ENCODE measurements at regions not wholly inside any gene's neighbourhood (a gene's known extent, or its start where the extent isn't known, plus 50 kb on each side); places are given as distances from the start of the nearest gene placed in this dataset.

DNA sequence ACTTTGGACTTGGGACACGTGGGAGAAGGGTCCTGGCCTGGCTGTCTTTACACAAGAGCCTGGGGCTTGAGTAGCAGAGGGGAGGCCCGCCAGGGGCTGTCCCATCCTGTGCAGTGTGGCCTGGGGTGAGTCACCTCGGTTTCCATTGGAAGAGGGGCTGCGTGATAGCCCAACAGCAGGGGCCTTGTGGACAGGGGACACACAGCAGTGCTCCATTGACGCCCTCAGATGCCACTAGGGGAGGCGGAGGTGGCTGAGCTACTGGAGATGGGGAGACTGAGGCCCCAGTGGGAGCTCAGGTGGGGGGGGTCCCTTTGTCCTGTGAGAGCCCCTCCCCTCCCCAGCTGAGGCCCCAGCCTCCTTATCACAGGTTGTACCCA lies 50.0 kb upstream of the RNU6ATAC start:
- DNase-seq = no peak
- CTCF ChIA-PET = no interaction called here
- ATAC-seq = no peak

DNA sequence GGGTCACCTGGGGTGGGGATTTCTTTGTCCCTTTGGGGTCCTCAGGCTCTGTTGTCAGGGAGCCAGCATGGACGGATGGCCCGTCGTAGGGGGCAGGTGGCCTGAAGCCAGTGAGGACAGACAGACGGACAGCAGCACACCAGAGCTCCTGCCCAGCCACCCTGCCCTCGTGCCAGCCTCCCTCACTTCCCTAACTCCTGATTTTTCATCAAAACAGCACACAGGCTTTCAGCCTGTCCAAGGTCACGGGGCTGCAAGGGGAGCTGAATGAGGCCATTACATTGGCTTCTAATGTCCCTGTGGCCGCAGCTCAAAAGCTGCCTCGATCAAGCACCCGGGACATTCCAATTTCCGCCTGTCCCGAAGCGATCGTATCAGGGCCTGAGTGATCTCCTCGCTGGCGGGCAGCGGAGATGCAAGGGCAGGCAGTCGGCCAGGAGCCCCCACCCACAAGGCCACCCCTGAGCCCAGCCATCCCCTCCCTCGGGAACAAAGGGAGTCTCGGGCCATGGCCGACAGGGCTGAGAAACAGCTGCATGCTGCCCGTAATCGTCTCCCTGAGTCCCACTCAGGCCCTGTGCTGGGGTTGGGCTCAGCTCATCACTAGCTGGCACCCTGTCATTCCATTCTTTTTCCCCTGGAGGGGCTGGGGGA lies 50.5 kb upstream of the RNU6ATAC start:
- Mint-ChIP-seq H3K4me1 (no peaks in the 10 kb centered on the region), H3K27me3 (no peaks in the 10 kb centered on the region), H3K36me3 (no peaks in the 10 kb centered on the region), H3K9me3 (ENCODE audit: low read depth) (peaks cover 4% of the 10 kb centered on the region), H3K4me3 (no peak overlapping the region), H3K27ac (no peak overlapping the region)
- CTCF ChIA-PET = no interaction called here
- no peak for ATAC-seq
- DNase-seq = no peak

More for the DNA sequence above, 50.0 kb upstream of the RNU6ATAC start:
- Mint-ChIP-seq H3K27ac (no peak overlapping the region), H3K9me3 (ENCODE audit: low read depth) (peaks cover 4% of the 10 kb centered on the region), H3K36me3 (no peaks in the 10 kb centered on the region), H3K4me1 (no peaks in the 10 kb centered on the region), H3K27me3 (no peaks in the 10 kb centered on the region), H3K4me3 (no peak overlapping the region)

DNA sequence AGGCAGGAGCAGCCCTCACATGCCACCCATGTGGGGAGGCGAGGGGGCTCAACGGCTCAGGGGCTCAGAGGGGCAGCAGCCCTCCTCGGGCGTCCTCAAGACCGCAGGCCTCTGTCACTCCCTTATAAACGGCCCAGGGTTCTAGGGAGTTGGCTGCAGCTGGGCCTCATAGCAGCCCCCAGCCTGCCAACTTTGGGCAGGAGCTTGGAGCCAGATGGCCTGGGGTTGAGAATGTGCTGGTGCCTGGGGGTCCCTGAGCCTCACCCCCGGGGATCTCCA lies 51.0 kb upstream of the RNU6ATAC start:
- ATAC-seq (no peak), DNase-seq (no peak)
- CTCF ChIA-PET = no interaction called here
- H3K4me3 Mint-ChIP-seq = no peak overlapping the region
- H3K9me3 Mint-ChIP-seq (ENCODE audit: low read depth) = peaks cover 4% of the 10 kb centered on the region
- no peaks in the 10 kb centered on the region for H3K27me3 Mint-ChIP-seq
- H3K36me3 Mint-ChIP-seq = no peaks in the 10 kb centered on the region
- no peaks in the 10 kb centered on the region for H3K4me1 Mint-ChIP-seq
- H3K27ac Mint-ChIP-seq = no peak overlapping the region

DNA sequence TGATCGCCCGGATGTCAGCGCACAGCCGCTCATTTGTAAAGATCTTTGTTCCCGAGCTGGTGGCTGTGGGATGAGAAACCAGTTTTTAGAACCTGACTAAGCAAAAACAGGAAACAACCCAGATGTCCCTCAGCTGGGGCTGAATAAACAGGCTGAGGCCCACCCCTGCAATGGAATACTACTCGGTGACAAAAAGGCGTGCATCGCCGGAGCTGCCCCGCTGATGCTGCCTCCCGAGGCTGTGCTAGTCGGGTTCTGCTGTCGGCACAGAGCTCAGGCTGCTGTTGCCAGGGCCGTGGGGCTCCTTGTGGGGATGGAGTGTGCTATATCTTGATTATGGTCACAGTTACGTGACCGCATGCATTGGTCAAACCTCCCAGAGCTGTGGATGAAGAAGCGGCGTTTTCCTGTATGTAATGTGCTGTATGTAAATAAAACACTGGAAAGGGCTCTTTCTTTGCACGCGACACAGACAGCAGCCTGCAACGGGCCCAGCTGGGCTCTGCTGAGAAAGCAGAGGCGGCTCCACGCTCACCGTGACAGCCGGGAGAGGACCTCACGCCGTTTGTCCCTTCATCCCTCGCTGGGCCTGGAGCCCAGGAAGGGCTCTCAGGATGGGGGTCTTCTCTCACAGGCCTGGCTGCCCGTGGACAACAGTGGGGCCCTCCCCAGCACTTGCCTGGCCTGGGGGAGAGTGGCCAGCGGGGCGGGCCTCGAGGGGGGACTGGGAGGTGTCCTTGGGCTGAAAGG lies 51.5 kb upstream of the RNU6ATAC start:
- Mint-ChIP-seq H3K9me3 (ENCODE audit: low read depth) (peaks cover 4% of the 10 kb centered on the region), H3K4me1 (no peaks in the 10 kb centered on the region)

DNA sequence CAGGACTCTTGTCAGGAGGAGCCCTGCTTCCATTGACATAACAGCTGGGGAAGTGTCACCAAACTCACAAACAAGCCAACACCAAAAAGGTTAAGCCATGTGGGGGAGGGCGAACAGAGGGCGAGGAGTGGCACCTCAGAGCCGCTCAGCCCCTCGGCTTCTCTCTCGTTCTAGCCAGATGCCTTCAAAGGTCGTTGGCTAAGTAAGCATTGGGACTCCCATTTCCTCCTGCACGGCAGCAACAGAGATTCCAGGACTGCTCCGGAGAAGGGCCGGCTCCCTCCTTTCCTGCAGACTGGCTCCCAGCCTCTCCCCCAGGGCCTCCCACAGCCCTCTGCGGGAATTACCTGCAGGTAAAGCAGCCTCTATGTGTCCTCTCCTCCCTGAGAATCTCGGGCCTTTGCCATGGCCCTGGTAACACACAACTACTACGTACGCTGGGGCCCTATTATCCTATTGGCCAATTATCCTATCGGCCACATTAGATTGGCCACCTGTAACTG lies 52.1 kb upstream of the RNU6ATAC start:
- no peak for ATAC-seq
- no peak overlapping the region for H3K27ac Mint-ChIP-seq
- H3K9me3 Mint-ChIP-seq (ENCODE audit: low read depth) = peaks cover 4% of the 10 kb centered on the region
- no peaks in the 10 kb centered on the region for H3K27me3 Mint-ChIP-seq
- H3K4me3 Mint-ChIP-seq = no peak overlapping the region
- DNase-seq = no peak
- CTCF ChIA-PET = interaction anchor here (1.6 to 2.1 kb wide), 2 partner anchors 46 to 227 kb away, joined by 5 to 15 read pairs; no protein-coding TSS in a partner anchor
- H3K4me1 Mint-ChIP-seq = no peaks in the 10 kb centered on the region
- no peaks in the 10 kb centered on the region for H3K36me3 Mint-ChIP-seq

More for the DNA sequence above, 51.5 kb upstream of the RNU6ATAC start:
- DNase-seq (no peak), ATAC-seq (no peak)
- H3K27ac Mint-ChIP-seq = no peak overlapping the region
- H3K27me3 Mint-ChIP-seq = no peaks in the 10 kb centered on the region
- CTCF ChIA-PET = no interaction called here
- no peaks in the 10 kb centered on the region for H3K36me3 Mint-ChIP-seq
- H3K4me3 Mint-ChIP-seq = no peak overlapping the region

DNA sequence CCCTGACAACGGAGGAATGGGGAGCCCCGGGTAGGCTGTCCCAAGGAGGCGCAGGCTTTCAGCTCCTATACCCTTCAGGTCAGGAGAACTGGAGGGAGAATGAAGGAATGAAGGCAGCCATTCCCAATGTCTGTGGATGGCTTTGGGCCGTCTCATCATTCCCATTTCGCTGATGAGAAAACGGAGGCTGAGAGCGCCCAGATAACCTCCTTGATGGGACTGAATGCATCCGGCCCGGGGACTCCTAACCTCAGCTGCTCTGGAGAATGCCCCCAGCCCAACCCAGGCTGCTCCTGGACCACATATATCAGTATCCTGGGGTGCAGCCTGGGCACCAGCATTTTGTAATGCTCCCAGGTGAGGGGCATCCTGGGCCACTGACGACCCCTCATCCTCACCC lies 52.6 kb upstream of the RNU6ATAC start:
- DNase-seq = no peak
- Mint-ChIP-seq H3K9me3 (ENCODE audit: low read depth) (peaks cover 4% of the 10 kb centered on the region), H3K27ac (no peak overlapping the region), H3K36me3 (no peaks in the 10 kb centered on the region), H3K4me3 (no peak overlapping the region), H3K27me3 (no peaks in the 10 kb centered on the region), H3K4me1 (no peaks in the 10 kb centered on the region)
- ATAC-seq = no peak
- CTCF ChIA-PET = interaction anchor here (1.4 to 2.1 kb wide), 3 partner anchors 46 to 226 kb away, joined by 5 to 15 read pairs (median 7); no protein-coding TSS in a partner anchor

DNA sequence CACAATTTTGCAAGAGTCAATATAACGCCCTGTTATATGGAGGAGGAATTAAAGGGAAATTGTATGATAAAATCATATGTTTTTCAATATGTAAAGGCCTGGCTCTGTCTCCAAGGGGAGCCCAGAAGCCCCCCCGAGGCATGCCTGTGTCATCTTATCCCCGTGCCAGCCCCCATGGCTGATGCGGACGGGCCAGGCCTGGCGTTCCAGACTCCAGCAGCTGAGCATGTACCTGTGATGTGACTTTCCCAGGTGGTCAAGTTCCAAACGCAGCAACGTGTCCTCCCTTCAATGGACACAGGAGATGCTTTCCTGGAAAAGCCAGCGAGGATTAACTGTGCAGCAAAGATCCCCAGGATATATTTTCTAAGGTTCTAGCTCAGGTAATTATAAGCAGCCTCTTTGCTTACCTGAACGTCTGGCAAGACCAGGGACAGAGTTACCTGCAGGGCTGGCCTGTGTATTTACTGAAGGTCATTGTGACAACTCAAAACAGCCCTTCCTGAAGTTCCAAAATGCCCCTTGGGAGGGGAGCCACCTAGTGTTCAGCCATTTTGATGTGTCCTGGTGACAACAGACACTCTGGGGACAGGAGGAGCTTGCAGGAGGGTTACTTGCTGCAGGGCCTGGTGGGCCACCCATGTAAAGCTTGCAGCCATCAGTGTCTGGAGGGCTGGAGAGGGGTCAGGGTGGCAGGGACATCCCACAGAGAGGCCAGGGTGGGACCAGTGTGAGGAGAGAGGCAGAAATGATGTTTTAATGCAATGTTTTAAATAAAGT lies 53.3 kb upstream of the RNU6ATAC start:
- no peaks in the 10 kb centered on the region for H3K4me1 Mint-ChIP-seq
- ATAC-seq (no peak), DNase-seq (no peak)
- no peak overlapping the region for H3K27ac Mint-ChIP-seq
- no peaks in the 10 kb centered on the region for H3K36me3 Mint-ChIP-seq
- no peaks in the 10 kb centered on the region for H3K27me3 Mint-ChIP-seq
- H3K4me3 Mint-ChIP-seq = no peak overlapping the region
- CTCF ChIA-PET = interaction anchor here (0.6 to 2.1 kb wide), 4 partner anchors 32 to 226 kb away, joined by 3 to 15 read pairs (median 6); no protein-coding TSS in a partner anchor
- H3K9me3 Mint-ChIP-seq (ENCODE audit: low read depth) = peaks cover 4% of the 10 kb centered on the region

DNA sequence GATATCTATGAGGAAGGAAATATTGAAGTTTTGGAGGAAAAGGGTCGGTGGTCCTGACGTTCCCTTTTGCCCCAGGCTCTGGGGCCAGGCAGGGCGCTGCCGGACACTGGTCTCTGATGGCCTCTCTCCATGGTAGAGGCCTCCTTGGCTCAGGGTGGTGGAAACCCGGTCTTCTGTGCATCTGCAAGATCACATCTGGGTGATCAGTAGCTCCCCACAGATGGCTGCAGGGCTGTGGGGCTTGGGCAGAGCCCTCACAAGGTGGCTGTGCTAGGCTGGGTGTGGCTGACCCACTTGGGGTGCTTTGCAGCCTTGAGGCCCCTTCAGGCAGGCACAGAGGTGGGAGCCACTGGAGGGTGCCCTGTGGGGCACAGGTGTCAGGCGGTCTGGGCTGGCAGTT lies 53.9 kb upstream of the RNU6ATAC start:
- no peaks in the 10 kb centered on the region for H3K36me3 Mint-ChIP-seq
- DNase-seq (no peak), ATAC-seq (no peak)
- CTCF ChIA-PET = interaction anchor here (0.6 to 2.1 kb wide), 3 partner anchors 32 to 50 kb away, joined by 3 to 15 read pairs (median 7); no protein-coding TSS in a partner anchor
- no peaks in the 10 kb centered on the region for H3K9me3 Mint-ChIP-seq (ENCODE audit: low read depth)
- no peak overlapping the region for H3K4me3 Mint-ChIP-seq
- no peaks in the 10 kb centered on the region for H3K27me3 Mint-ChIP-seq
- no peak overlapping the region for H3K27ac Mint-ChIP-seq
- no peaks in the 10 kb centered on the region for H3K4me1 Mint-ChIP-seq

DNA sequence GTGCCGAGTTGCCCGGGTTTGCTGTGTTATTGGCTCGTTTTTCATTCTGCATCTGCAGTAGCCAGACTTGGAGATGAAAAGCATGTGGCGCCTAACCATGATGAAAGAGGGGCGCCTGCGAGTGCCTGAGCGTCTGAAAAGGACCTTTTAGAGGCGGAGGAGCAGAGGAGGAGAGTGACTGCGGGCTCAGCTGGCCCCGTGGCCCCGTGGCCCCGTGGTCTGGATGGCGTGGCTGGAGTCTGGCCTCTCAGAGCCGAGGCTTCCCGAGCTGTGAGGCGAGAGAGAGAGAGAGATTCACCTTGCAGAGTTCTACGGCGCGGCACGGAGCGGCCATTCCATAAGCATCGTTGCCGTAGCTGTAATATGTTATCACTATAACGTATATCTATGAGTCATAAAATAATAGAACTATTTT lies 55.3 kb upstream of the RNU6ATAC start:
- Mint-ChIP-seq H3K9me3 (ENCODE audit: low read depth) (no peaks in the 10 kb centered on the region), H3K4me1 (no peaks in the 10 kb centered on the region), H3K36me3 (no peaks in the 10 kb centered on the region), H3K4me3 (no peak overlapping the region), H3K27me3 (no peaks in the 10 kb centered on the region), H3K27ac (no peak overlapping the region)
- DNase-seq = no peak
- ATAC-seq = no peak
- CTCF ChIA-PET = no interaction called here

DNA sequence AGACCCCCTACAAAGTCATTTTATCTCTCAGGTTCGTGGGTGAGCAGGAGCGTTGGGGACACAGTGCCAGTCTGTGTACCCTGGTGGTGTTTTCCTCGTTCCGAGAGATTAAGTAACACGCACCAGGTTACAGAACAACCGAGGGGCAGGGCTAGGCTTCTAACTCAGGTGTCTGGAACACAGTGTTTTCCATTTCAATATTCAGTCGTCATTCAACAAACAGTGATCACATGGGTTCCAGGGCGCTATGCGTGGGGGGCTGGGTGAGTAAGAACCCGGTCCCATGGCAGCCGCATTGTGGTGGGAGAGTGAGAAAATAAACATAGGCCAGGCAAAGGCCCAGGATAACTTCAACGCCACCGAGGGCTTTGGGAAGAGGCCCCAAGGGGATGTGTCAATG lies 55.9 kb upstream of the RNU6ATAC start:
- ATAC-seq (no peak), DNase-seq (no peak)
- CTCF ChIA-PET = no interaction called here
- H3K4me3 Mint-ChIP-seq = no peak overlapping the region
- H3K27ac Mint-ChIP-seq = no peak overlapping the region
- no peaks in the 10 kb centered on the region for H3K9me3 Mint-ChIP-seq (ENCODE audit: low read depth)
- H3K27me3 Mint-ChIP-seq = no peaks in the 10 kb centered on the region
- H3K4me1 Mint-ChIP-seq = no peaks in the 10 kb centered on the region
- H3K36me3 Mint-ChIP-seq = no peaks in the 10 kb centered on the region

DNA sequence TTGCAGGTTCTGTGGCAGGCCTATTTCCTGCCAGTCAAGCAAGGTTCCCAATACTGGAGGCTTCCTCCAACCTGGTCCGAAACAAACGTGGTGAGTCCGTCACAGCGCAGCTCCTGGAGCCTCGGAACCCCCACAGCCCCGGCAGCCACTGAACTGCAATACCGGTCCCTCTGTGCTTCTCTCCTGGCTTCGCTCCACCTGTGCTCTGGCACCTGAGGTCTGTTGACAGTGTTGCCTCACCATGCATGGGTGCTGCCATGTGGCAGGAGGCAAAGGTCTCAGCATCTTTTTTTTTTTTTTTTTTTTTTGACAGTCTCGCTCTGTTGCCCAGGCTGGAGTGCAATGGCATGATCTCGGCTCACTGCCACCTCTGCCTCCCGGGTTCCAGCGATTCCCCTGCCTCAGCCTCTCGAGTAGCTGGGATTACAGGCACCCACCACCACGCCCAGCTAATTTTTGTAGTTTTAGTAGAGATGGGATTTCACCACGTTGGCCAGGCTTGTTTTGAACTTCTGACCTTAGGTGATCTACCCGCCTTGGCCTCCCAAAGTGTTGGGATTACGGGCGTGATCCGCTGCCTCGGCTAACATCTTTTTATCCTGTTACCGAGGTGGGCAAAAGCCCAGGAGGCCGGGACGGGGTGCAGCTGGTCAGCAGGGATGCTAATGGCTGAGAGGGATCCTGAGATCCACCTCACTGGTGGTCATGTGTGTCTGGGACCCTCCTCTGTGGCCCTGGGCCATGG lies 57.1 kb upstream of the RNU6ATAC start:
- no peak overlapping the region for H3K4me3 Mint-ChIP-seq
- no peaks in the 10 kb centered on the region for H3K4me1 Mint-ChIP-seq
- H3K27ac Mint-ChIP-seq = no peak overlapping the region
- ATAC-seq = no peak
- CTCF ChIA-PET = interaction anchor here (0.7 kb wide), 1 partner anchor 1143 kb away, joined by 3 read pairs; no protein-coding TSS in a partner anchor
- no peaks in the 10 kb centered on the region for H3K27me3 Mint-ChIP-seq
- H3K9me3 Mint-ChIP-seq (ENCODE audit: low read depth) = no peaks in the 10 kb centered on the region
- H3K36me3 Mint-ChIP-seq = no peaks in the 10 kb centered on the region
- no peak for DNase-seq

DNA sequence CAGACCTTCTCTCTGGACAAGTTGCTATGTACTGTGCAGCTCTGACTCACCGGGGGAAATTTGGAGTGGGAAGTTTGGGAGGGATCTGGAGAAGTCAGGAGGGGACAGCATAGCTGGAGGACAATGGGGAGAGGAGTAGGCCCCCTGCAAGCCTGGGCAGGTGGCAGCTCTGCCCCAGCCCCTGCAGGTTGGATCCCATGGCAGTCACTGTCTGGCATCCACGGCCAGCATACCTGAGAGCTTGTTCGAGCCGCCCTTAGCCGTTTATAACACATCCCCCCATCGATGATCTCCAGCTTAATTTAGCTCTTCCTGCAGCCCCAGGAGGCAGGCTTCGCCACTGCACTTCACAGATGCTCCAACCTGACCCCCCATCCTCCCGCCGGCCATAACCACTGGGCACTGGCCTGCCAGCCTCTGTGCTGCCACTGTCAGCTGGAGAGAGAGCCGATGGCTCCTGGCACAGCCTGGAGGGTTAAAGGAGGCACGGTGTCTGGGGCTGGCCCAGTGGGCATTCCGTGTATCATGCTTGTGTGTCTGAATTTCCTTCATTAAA lies 57.7 kb upstream of the RNU6ATAC start:
- H3K9me3 Mint-ChIP-seq (ENCODE audit: low read depth) = no peaks in the 10 kb centered on the region
- H3K4me3 Mint-ChIP-seq = no peak overlapping the region
- ATAC-seq (no peak), DNase-seq (no peak)
- no peaks in the 10 kb centered on the region for H3K4me1 Mint-ChIP-seq
- no peaks in the 10 kb centered on the region for H3K27me3 Mint-ChIP-seq
- CTCF ChIA-PET = interaction anchor here (0.7 kb wide), 1 partner anchor 1142 kb away, joined by 3 read pairs; no protein-coding TSS in a partner anchor
- no peak overlapping the region for H3K27ac Mint-ChIP-seq
- H3K36me3 Mint-ChIP-seq = no peaks in the 10 kb centered on the region

DNA sequence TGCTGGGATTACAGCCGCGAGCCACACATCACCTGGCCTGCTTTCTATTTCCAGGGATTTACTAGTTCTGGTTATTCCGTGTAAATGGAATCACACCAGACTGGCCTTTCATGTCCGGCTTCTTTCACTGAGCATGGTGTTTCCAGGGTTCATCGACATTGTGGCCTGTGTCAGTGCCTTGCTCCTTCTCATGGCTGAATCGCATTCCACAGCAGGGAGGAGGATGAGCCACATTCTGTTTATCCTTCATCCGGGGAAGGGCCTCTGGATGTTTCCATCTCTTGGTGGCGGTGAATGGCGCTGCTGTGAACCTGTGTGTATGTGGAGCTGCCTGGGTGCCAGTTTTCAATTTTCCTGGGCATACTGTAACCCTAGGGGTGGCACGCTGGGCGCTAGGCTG lies 58.7 kb upstream of the RNU6ATAC start:
- DNase-seq (no peak), ATAC-seq (no peak)
- H3K27me3 Mint-ChIP-seq = no peaks in the 10 kb centered on the region
- no peak overlapping the region for H3K4me3 Mint-ChIP-seq
- CTCF ChIA-PET = no interaction called here
- H3K9me3 Mint-ChIP-seq (ENCODE audit: low read depth) = no peaks in the 10 kb centered on the region
- H3K36me3 Mint-ChIP-seq = no peaks in the 10 kb centered on the region
- H3K4me1 Mint-ChIP-seq = no peaks in the 10 kb centered on the region
- no peak overlapping the region for H3K27ac Mint-ChIP-seq

Data from activated CD8-positive, alpha-beta memory T cell treated with anti-CD3 and anti-CD28 coated beads, Interleukin-2, amount 10 ng/mL, durations not matched to agents 7 days and 5 days (primary cell).